ENCODE measurements at regions not wholly inside any gene's neighbourhood (a gene's known extent, or its start where the extent isn't known, plus 50 kb on each side); places are given as distances from the start of the nearest gene placed in this dataset.

DNA sequence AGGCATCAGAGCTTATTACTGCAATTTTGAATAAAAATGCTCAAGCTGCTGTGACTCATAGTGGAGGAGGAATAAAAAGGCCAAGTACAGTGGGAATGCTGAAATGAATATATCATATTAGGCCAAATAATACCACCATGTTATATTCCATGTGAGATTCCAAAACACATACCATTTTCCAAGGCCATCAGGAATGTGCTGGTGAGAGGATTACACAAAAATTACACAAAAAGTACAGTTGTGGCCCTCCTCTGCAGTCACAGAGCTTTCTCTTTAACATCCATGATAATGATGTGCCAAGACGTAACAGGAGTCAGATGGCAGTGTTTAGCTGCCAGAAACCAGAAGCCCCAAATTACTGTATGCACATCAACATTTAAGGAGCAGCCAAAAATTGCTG, 153.5 kb downstream of the PCDH18 start:
- H3K27me3 ChIP-seq: no peaks in the 10 kb centered on the region
- no peaks in the 10 kb centered on the region for H3K4me1 ChIP-seq
- no peak overlapping the region for H3K4me3 ChIP-seq
- no peaks in the 10 kb centered on the region for H3K36me3 ChIP-seq
- no peak for DNase-seq
- H3K9me3 ChIP-seq: no peaks in the 10 kb centered on the region
- intact Hi-C loops (cut with DNase I): no loop called here
- ATAC-seq: no peak
- TF ChIP-seq CTCF (IDR thresholded peaks at IDR 0.05): no peak
- no peak overlapping the region for H3K27ac ChIP-seq

GRCh38 chr4:137378393-137378792, 153.9 kb downstream of the PCDH18 start:
- DNase-seq: no peak
- no peak for TF ChIP-seq CTCF (IDR thresholded peaks at IDR 0.05)
- no peaks in the 10 kb centered on the region for H3K27me3 ChIP-seq
- ATAC-seq: no peak
- no peak overlapping the region for H3K27ac ChIP-seq
- H3K9me3 ChIP-seq: no peaks in the 10 kb centered on the region
- H3K4me1 ChIP-seq: no peaks in the 10 kb centered on the region
- H3K36me3 ChIP-seq: no peaks in the 10 kb centered on the region
- no peak overlapping the region for H3K4me3 ChIP-seq
- intact Hi-C loops (cut with DNase I): no loop called here

DNA sequence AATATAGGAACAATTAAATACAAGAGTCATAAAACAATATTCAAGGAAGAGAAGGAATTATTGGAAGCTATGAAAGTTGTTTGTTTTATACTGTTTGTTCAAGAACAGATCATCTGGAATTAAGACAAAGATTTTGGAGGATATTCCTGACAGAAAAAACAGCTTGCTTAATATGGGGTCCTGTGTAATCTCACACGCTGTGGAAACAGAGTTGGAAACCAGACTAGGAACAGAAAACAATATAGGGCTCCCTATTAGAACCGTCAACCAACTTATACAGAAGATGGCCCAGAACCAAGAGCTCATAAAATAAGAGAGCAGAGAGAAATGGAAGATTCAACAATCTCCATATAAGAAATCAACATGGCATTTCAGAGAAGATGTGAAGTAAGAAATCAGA, 156.0 kb downstream of the PCDH18 start:
- ATAC-seq (no peak), DNase-seq (no peak)
- no peak overlapping the region for H3K4me3 ChIP-seq
- no peaks in the 10 kb centered on the region for H3K36me3 ChIP-seq
- H3K4me1 ChIP-seq: no peaks in the 10 kb centered on the region
- no peaks in the 10 kb centered on the region for H3K9me3 ChIP-seq
- no peak overlapping the region for H3K27ac ChIP-seq
- H3K27me3 ChIP-seq: no peaks in the 10 kb centered on the region
- no peak for TF ChIP-seq CTCF (IDR thresholded peaks at IDR 0.05)
- intact Hi-C loops (cut with DNase I): no loop called here

GRCh38 chr4:137375111-137375850, 157.0 kb downstream of the PCDH18 start:
- DNase-seq (no peak), ATAC-seq (no peak)
- no peak for TF ChIP-seq CTCF (IDR thresholded peaks at IDR 0.05)
- no peaks in the 10 kb centered on the region for H3K36me3 ChIP-seq
- no peak overlapping the region for H3K27ac ChIP-seq
- H3K4me1 ChIP-seq: no peaks in the 10 kb centered on the region
- no peaks in the 10 kb centered on the region for H3K27me3 ChIP-seq
- H3K4me3 ChIP-seq: no peak overlapping the region
- no peaks in the 10 kb centered on the region for H3K9me3 ChIP-seq
- intact Hi-C loops (cut with DNase I): no loop called here

- H3K27ac ChIP-seq: no peak overlapping the region
- ATAC-seq: no peak
- intact Hi-C loops (cut with DNase I): no loop called here
These were observed 161.6 kb downstream of the PCDH18 start for GRCh38 chr4:137370679-137371078.

More at GRCh38 chr4:137370679-137371078, 161.6 kb downstream of the PCDH18 start:
- Histone ChIP-seq H3K36me3 (no peaks in the 10 kb centered on the region), H3K4me3 (no peak overlapping the region), H3K9me3 (no peaks in the 10 kb centered on the region), H3K4me1 (no peaks in the 10 kb centered on the region), H3K27me3 (no peaks in the 10 kb centered on the region)
- TF ChIP-seq CTCF (IDR thresholded peaks at IDR 0.05): no peak
- DNase-seq: no peak

All from upper lobe of right lung (tissue), 1 donor.